ENCODE measurements at regions not wholly inside any gene's neighbourhood (a gene's known extent, or its start where the extent isn't known, plus 50 kb on each side); places are given as distances from the start of the nearest gene placed in this dataset.

GRCh38 chr1:143653429-143653802, 318.4 kb downstream of the FAM72C start:
- no TSS peak for BruUV-seq (replicated peaks)
- whole genome bisulfite sequencing (ENCODE audit: low lambda C conversion rate), result 51% methylated on average over 20 of the region's 24 CpGs
- no peak overlapping the region for H3K4me2 ChIP-seq (ENCODE audit: low read depth, low read length)
- no peak overlapping the region for H3K4me3 ChIP-seq (replicated peaks in 1 of 3; ENCODE audit: insufficient read depth in 1 of 3, low read depth in 2 of 3, low read length in 3 of 3)
- no peak overlapping the region for H3K9ac ChIP-seq (ENCODE audit: insufficient read depth, low read depth, low read length)
- H3K9me3 ChIP-seq (ENCODE audit: low read length), result peaks cover 5% of the 10 kb centered on the region; the same call in 1 of the 2 replicates
- no peak overlapping the region for H2AFZ ChIP-seq (ENCODE audit: low read length)
- H3K27me3 ChIP-seq (ENCODE audit: control insufficient read depth in 1 of 2, insufficient read depth in 2 of 2, low read length in 2 of 2), result peaks cover 1 to 7% of the 10 kb centered on the region in 2 experiments; a peak in 2 of 5 replicates
- in situ Hi-C loops (cut with HindIII; ENCODE audit: extremely low pct_ligation_motif_present, low pct_unique_long_range_greater_than_20kb), result no loop called here
- intact Hi-C loops (cut with micrococcal nuclease; ENCODE audit: unreplicated experiment), result no loop called here
- no peak for ATAC-seq
- no peaks in the 10 kb centered on the region for H3K36me3 ChIP-seq (replicated peaks in 1 of 2; ENCODE audit: control insufficient read depth in 1 of 2, insufficient read depth in 2 of 2, low read length in 2 of 2)
- no peaks in the 10 kb centered on the region for H3K79me2 ChIP-seq (ENCODE audit: insufficient read depth, low read length)
- FAIRE-seq, result no peak
- H4K20me1 ChIP-seq (ENCODE audit: insufficient read depth, low read length), result no peaks in the 10 kb centered on the region
- ChIA-PET POLR2A (no interaction called here), CTCF (ENCODE audit: low intra/inter-chr PET ratio, low total read pairs) (no interaction called here)
- DNase-seq (ENCODE audit: low spot score), result no peak
- TF ChIP-seq, protein P1, sequence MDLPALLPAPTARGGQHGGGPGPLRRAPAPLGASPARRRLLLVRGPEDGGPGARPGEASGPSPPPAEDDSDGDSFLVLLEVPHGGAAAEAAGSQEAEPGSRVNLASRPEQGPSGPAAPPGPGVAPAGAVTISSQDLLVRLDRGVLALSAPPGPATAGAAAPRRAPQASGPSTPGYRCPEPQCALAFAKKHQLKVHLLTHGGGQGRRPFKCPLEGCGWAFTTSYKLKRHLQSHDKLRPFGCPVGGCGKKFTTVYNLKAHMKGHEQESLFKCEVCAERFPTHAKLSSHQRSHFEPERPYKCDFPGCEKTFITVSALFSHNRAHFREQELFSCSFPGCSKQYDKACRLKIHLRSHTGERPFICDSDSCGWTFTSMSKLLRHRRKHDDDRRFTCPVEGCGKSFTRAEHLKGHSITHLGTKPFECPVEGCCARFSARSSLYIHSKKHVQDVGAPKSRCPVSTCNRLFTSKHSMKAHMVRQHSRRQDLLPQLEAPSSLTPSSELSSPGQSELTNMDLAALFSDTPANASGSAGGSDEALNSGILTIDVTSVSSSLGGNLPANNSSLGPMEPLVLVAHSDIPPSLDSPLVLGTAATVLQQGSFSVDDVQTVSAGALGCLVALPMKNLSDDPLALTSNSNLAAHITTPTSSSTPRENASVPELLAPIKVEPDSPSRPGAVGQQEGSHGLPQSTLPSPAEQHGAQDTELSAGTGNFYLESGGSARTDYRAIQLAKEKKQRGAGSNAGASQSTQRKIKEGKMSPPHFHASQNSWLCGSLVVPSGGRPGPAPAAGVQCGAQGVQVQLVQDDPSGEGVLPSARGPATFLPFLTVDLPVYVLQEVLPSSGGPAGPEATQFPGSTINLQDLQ (CRISPR knock-in tag; IDR thresholded peaks at IDR 0.05), result no peak
- TF ChIP-seq SIN3B (IDR thresholded peaks at IDR 0.05; ENCODE audit: low read length) (no peak), MIXL1 (CRISPR knock-in tag; IDR thresholded peaks at IDR 0.05) (no peak), ZNF558 (CRISPR knock-in tag; IDR thresholded peaks at IDR 0.05; ENCODE audit: borderline replicate concordance) (no peak), TMF1 (CRISPR knock-in tag; IDR thresholded peaks at IDR 0.05; ENCODE audit: low read depth) (no peak), FOXJ3 (CRISPR knock-in tag; IDR thresholded peaks at IDR 0.05; ENCODE audit: borderline replicate concordance) (no peak), SNAPC4 (CRISPR knock-in tag; IDR thresholded peaks at IDR 0.05) (no peak), ZNF468 (CRISPR knock-in tag; IDR thresholded peaks at IDR 0.05) (no peak), ZNF550 (CRISPR knock-in tag; IDR thresholded peaks at IDR 0.05; ENCODE audit: borderline replicate concordance) (no peak)
- TF ChIP-seq, protein P2, sequence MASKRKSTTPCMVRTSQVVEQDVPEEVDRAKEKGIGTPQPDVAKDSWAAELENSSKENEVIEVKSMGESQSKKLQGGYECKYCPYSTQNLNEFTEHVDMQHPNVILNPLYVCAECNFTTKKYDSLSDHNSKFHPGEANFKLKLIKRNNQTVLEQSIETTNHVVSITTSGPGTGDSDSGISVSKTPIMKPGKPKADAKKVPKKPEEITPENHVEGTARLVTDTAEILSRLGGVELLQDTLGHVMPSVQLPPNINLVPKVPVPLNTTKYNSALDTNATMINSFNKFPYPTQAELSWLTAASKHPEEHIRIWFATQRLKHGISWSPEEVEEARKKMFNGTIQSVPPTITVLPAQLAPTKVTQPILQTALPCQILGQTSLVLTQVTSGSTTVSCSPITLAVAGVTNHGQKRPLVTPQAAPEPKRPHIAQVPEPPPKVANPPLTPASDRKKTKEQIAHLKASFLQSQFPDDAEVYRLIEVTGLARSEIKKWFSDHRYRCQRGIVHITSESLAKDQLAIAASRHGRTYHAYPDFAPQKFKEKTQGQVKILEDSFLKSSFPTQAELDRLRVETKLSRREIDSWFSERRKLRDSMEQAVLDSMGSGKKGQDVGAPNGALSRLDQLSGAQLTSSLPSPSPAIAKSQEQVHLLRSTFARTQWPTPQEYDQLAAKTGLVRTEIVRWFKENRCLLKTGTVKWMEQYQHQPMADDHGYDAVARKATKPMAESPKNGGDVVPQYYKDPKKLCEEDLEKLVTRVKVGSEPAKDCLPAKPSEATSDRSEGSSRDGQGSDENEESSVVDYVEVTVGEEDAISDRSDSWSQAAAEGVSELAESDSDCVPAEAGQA (IDR thresholded peaks at IDR 0.05; ENCODE audit: low read depth), result no peak
- TF ChIP-seq, protein P2 (CRISPR knock-in tag; IDR thresholded peaks at IDR 0.05; ENCODE audit: borderline replicate concordance), result no peak
- H3K4me1 ChIP-seq (ENCODE audit: insufficient read depth, low read length), result no peaks in the 10 kb centered on the region
- no peak overlapping the region for H3K27ac ChIP-seq (ENCODE audit: extremely low read length, insufficient read depth, low read length)
